ENCODE measurements at regions not wholly inside any gene's neighbourhood (a gene's known extent, or its start where the extent isn't known, plus 50 kb on each side); places are given as distances from the start of the nearest gene placed in this dataset.

GRCh38 chr2:120861191-120861575 is 125.5 kb downstream of the GLI2 start:
- H3K4me3 ChIP-seq (ENCODE audit: insufficient read depth, low read length), result no peak overlapping the region
- no peaks in the 10 kb centered on the region for H3K9me3 ChIP-seq (ENCODE audit: low read depth, low read length)
- peak overlapping the region; percentile 63 for H3K27ac ChIP-seq (ENCODE audit: low read depth, low read length)
- DNase-seq (ENCODE audit: insufficient read length, low spot score, missing footprints), result peak; percentile 93
- peak overlapping the region; percentile 56 for H3K4me2 ChIP-seq (ENCODE audit: insufficient read depth, low read length)
- H3K79me2 ChIP-seq (ENCODE audit: insufficient read depth, low read length), result peaks cover 43% of the 10 kb centered on the region
- H3K36me3 ChIP-seq (ENCODE audit: insufficient read depth, low read length), result no peaks in the 10 kb centered on the region
- no peak for TF ChIP-seq CTCF (IDR thresholded peaks at IDR 0.05; ENCODE audit: extremely low read depth, low read depth, low read length)
- H4K20me1 ChIP-seq (ENCODE audit: insufficient read depth, low read length), result peaks cover 16% of the 10 kb centered on the region
- H3K27me3 ChIP-seq (ENCODE audit: insufficient read depth, low read length), result no peaks in the 10 kb centered on the region
- H2AFZ ChIP-seq (ENCODE audit: low read length), result no peak overlapping the region
- H3K4me1 ChIP-seq (ENCODE audit: insufficient read depth, low read length), result peaks cover 45% of the 10 kb centered on the region

- no peak for TF ChIP-seq CTCF (IDR thresholded peaks at IDR 0.05; ENCODE audit: extremely low read depth, low read depth, low read length)
- Histone ChIP-seq H3K27me3 (ENCODE audit: insufficient read depth, low read length) (no peaks in the 10 kb centered on the region), H3K27ac (ENCODE audit: low read depth, low read length) (peak overlapping the region; percentile 63), H3K4me3 (ENCODE audit: insufficient read depth, low read length) (no peak overlapping the region), H3K79me2 (ENCODE audit: insufficient read depth, low read length) (peaks cover 46% of the 10 kb centered on the region), H3K9me3 (ENCODE audit: low read depth, low read length) (no peaks in the 10 kb centered on the region), H3K36me3 (ENCODE audit: insufficient read depth, low read length) (no peaks in the 10 kb centered on the region), H4K20me1 (ENCODE audit: insufficient read depth, low read length) (peaks cover 15% of the 10 kb centered on the region), H3K4me1 (ENCODE audit: insufficient read depth, low read length) (peaks cover 48% of the 10 kb centered on the region), H3K4me2 (ENCODE audit: insufficient read depth, low read length) (peak overlapping the region; percentile 56), H2AFZ (ENCODE audit: low read length) (no peak overlapping the region)
- DNase-seq (ENCODE audit: insufficient read length, low spot score, missing footprints), result peak; percentile 92
These were observed 126.0 kb downstream of the GLI2 start for GRCh38 chr2:120861576-120862191.

- Histone ChIP-seq H3K36me3 (ENCODE audit: insufficient read depth, low read length) (no peaks in the 10 kb centered on the region), H3K9me3 (ENCODE audit: low read depth, low read length) (no peaks in the 10 kb centered on the region), H3K4me3 (ENCODE audit: insufficient read depth, low read length) (no peak overlapping the region), H3K27me3 (ENCODE audit: insufficient read depth, low read length) (no peaks in the 10 kb centered on the region), H3K27ac (ENCODE audit: low read depth, low read length) (peak overlapping the region; percentile 63), H3K4me2 (ENCODE audit: insufficient read depth, low read length) (peak overlapping the region; percentile 56), H2AFZ (ENCODE audit: low read length) (no peak overlapping the region), H3K79me2 (ENCODE audit: insufficient read depth, low read length) (peaks cover 46% of the 10 kb centered on the region), H4K20me1 (ENCODE audit: insufficient read depth, low read length) (peaks cover 12% of the 10 kb centered on the region), H3K4me1 (ENCODE audit: insufficient read depth, low read length) (peaks cover 53% of the 10 kb centered on the region)
- peak; percentile 73 for DNase-seq (ENCODE audit: insufficient read length, low spot score, missing footprints)
- TF ChIP-seq CTCF (IDR thresholded peaks at IDR 0.05; ENCODE audit: extremely low read depth, low read depth, low read length), result no peak
These were observed 126.8 kb downstream of the GLI2 start for GRCh38 chr2:120862201-120863060.

- Histone ChIP-seq H3K27ac (ENCODE audit: low read depth, low read length) (peak overlapping the region; percentile 63), H3K4me1 (ENCODE audit: insufficient read depth, low read length) (peaks cover 57% of the 10 kb centered on the region), H4K20me1 (ENCODE audit: insufficient read depth, low read length) (peaks cover 12% of the 10 kb centered on the region), H3K4me3 (ENCODE audit: insufficient read depth, low read length) (no peak overlapping the region), H3K79me2 (ENCODE audit: insufficient read depth, low read length) (peaks cover 43% of the 10 kb centered on the region), H3K36me3 (ENCODE audit: insufficient read depth, low read length) (no peaks in the 10 kb centered on the region), H3K4me2 (ENCODE audit: insufficient read depth, low read length) (no peak overlapping the region), H2AFZ (ENCODE audit: low read length) (no peak overlapping the region), H3K27me3 (ENCODE audit: insufficient read depth, low read length) (no peaks in the 10 kb centered on the region), H3K9me3 (ENCODE audit: low read depth, low read length) (no peaks in the 10 kb centered on the region)
- DNase-seq (ENCODE audit: insufficient read length, low spot score, missing footprints), result peak; percentile 47
- TF ChIP-seq CTCF (IDR thresholded peaks at IDR 0.05; ENCODE audit: extremely low read depth, low read depth, low read length), result no peak
These were observed 127.5 kb downstream of the GLI2 start for GRCh38 chr2:120863146-120863545.

All from osteoblast (primary cell).